ENCODE measurements at regions not wholly inside any gene's neighbourhood (a gene's known extent, or its start where the extent isn't known, plus 50 kb on each side); places are given as distances from the start of the nearest gene placed in this dataset.

DNA sequence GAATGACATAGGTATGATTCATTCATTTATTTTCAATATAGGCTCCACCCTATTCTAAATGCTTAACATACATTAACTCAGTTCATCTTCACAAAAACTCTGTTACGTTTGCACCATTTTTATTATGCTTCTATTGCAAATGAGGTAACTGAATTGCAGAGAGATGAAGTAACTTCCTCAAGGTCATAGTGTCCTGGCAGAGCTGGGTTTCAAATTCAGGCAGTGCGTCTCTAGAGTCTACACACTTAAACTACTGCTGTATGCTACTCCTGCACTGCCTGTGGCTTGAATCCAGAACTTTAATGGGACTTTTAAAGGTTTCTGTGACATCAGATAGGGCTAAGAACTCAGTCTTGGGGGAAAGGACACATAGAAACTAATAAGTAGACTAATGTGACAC lies 413.4 kb downstream of the UBE2NL start:
- H3K4me1 ChIP-seq, result no peaks in the 10 kb centered on the region
- no peaks in the 10 kb centered on the region for H3K9me3 ChIP-seq
- no peak overlapping the region for H3K27ac ChIP-seq
- no peak overlapping the region for H3K4me3 ChIP-seq
- DNase-seq (no peak), ATAC-seq (no peak)
- 38 to 57% methylated on average over 2 of the region's 2 CpGs for WGBS, 2 donors
- TF ChIP-seq, protein P1, sequence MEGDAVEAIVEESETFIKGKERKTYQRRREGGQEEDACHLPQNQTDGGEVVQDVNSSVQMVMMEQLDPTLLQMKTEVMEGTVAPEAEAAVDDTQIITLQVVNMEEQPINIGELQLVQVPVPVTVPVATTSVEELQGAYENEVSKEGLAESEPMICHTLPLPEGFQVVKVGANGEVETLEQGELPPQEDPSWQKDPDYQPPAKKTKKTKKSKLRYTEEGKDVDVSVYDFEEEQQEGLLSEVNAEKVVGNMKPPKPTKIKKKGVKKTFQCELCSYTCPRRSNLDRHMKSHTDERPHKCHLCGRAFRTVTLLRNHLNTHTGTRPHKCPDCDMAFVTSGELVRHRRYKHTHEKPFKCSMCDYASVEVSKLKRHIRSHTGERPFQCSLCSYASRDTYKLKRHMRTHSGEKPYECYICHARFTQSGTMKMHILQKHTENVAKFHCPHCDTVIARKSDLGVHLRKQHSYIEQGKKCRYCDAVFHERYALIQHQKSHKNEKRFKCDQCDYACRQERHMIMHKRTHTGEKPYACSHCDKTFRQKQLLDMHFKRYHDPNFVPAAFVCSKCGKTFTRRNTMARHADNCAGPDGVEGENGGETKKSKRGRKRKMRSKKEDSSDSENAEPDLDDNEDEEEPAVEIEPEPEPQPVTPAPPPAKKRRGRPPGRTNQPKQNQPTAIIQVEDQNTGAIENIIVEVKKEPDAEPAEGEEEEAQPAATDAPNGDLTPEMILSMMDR (IDR thresholded peaks at IDR 0.05), result no peak
- intact Hi-C loops (cut with DNase I), result no loop called here
- H3K36me3 ChIP-seq, result no peaks in the 10 kb centered on the region
- H3K27me3 ChIP-seq, result no peaks in the 10 kb centered on the region

DNA sequence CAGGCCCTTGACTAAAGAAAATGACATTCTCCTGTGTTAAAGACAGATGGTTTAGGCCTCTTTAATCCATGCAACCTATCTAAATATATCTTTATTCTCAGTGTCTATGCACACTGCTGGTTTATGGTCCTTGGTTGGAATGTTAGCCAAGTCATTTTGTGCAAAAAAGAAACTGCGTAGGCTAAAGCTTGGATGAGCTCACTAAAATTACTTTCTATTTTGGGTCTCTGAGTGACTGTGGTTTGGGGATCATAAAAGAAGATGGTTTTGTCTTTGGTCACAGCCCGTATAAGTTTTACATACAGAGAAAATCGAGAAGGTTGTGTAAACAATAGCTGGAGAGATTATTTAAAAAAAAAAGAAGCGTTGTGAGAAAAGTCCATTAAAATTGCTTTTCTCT lies 443.6 kb downstream of the UBE2NL start:
- ATAC-seq, result no peak
- no peak overlapping the region for H3K27ac ChIP-seq
- peaks cover 0 to 9% (median 0%) of the 10 kb centered on the region in 11 donors for H3K9me3 ChIP-seq
- no peaks in the 10 kb centered on the region for H3K27me3 ChIP-seq
- no peak for DNase-seq
- H3K4me1 ChIP-seq, result no peaks in the 10 kb centered on the region
- H3K4me3 ChIP-seq, result no peak overlapping the region
- H3K36me3 ChIP-seq, result no peaks in the 10 kb centered on the region
- TF ChIP-seq, protein P1 (IDR thresholded peaks at IDR 0.05), result no peak
- WGBS, 2 donors, result 78 to 80% methylated on average over 4 of the region's 4 CpGs
- intact Hi-C loops (cut with DNase I), result no loop called here

DNA sequence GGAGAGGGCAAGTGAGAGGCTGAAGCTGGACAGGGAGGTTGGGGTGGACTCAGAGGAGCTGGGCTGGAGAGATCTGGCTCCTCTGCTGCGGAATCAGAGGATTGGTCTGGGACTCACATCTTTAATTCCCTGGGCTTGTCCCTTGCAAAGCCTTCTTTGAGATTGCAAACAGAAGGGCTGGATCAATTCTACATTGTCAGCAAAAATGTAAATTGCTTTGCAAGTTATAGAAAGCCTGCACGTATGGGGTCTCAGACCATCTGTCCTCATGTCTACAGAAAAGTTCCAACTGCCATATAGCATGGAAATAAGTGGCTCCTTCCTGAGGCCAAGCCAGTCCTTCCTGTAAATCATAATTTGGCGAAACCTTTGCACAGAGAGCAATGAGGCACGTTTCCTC lies 449.6 kb downstream of the UBE2NL start:
- WGBS, 2 donors, result 77 to 80% methylated on average over 4 of the region's 4 CpGs
- intact Hi-C loops (cut with DNase I), result no loop called here
- Histone ChIP-seq H3K36me3 (no peaks in the 10 kb centered on the region), H3K4me3 (no peak overlapping the region), H3K27me3 (no peaks in the 10 kb centered on the region), H3K4me1 (no peaks in the 10 kb centered on the region), H3K27ac (no peak overlapping the region), H3K9me3 (peaks cover 0 to 20% (median 0%) of the 10 kb centered on the region in 11 donors)
- no peak for DNase-seq
- TF ChIP-seq, protein P1 (IDR thresholded peaks at IDR 0.05), result no peak
- no peak for ATAC-seq

DNA sequence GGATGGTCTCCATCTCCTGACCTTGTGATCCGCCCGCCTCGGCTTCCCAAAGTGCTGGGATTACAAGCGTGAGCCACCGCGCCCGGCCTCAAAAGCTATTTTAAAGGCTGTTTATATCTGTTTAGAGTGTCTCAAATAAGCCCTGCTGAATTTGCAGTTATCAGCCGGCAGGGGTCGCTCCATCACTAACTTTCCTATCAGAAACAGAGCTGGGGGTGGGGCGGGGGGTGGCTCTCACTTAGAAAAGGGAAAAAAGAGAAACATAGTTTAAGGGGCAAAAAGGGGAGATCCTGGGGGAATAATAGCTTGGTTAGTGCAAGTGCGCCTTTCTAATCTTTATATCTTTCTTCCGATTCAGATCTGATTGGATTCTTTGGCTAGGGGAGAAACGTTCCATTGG lies 450.7 kb downstream of the UBE2NL start:
- intact Hi-C loops (cut with DNase I), result no loop called here
- WGBS, 2 donors, result 74 to 75% methylated on average over 12 to 13 of the region's 13 CpGs
- Histone ChIP-seq H3K36me3 (no peaks in the 10 kb centered on the region), H3K4me3 (no peak overlapping the region), H3K4me1 (no peaks in the 10 kb centered on the region), H3K27ac (no peak overlapping the region), H3K9me3 (peaks cover 0 to 24% (median 0%) of the 10 kb centered on the region in 11 donors), H3K27me3 (no peaks in the 10 kb centered on the region)
- no peak for ATAC-seq
- DNase-seq, result no peak
- TF ChIP-seq, protein P1 (IDR thresholded peaks at IDR 0.05), result no peak

DNA sequence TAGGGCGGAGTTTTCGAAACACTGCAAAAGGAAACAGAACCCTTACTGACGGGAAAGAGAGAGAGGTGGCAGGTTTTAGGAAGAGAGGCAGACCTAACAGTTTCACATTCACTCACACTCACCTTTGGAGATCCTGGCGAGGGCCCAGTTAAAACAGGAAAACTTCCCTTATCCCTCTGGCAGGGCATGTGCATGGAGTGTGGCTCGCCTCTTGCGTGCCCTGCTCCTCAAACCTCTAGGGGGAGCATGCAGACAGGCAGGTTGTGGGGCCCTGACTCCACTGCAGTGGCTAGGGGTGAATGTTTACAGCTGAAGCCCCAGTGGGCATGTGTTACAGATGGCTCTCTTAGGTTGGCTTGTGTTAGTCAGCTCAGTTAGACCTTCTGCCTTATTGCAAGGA lies 451.5 kb downstream of the UBE2NL start:
- ATAC-seq (no peak), DNase-seq (no peak)
- Histone ChIP-seq H3K4me3 (no peak overlapping the region), H3K4me1 (no peaks in the 10 kb centered on the region), H3K36me3 (no peaks in the 10 kb centered on the region), H3K27me3 (no peaks in the 10 kb centered on the region), H3K9me3 (peaks cover 0 to 24% (median 0%) of the 10 kb centered on the region in 11 donors), H3K27ac (no peak overlapping the region)
- intact Hi-C loops (cut with DNase I), result no loop called here
- whole genome bisulfite sequencing, 2 donors, result 75% methylated on average over 6 of the region's 6 CpGs
- TF ChIP-seq, protein P1 (IDR thresholded peaks at IDR 0.05), result no peak

Measured in heart right ventricle (tissue), 16 donors.